IMR-90 (cell line): ENCODE measurements at regions not wholly inside any gene's neighbourhood (a gene's known extent, or its start where the extent isn't known, plus 50 kb on each side); places are given as distances from the start of the nearest gene placed in this dataset.
A peak's percentile ranks its signal among the peaks of the same experiment; 100 is the strongest.

Source experiments
- ATAC-seq: fragments of 200-7000 bp; cut with Tn5 transposase; 2 replicates; pipeline ENCODE4 v1.9.1; 2020; ENCODE audit warnings: low read depth, mild to moderate bottlenecking, moderate library complexity
- BruUV-seq: library from RNA; stranded (reverse); fragments of 400-500 nt; replicated peaks from 2 replicates; lab custom pipeline; 2021; lab: Mats Ljungman, UMichigan
- CTCF ChIA-PET: fragments of 300-600 bp; formaldehyde crosslinking; extraction: SDS; loops from one replicate; lab custom pipeline; 2021; ENCODE audit warnings: antibody characterized with exemption; lab: Yijun Ruan, JAX
- POLR2A ChIA-PET: fragments of 300-600 bp; sonication (Branson Sonifier 250); formaldehyde crosslinking; loops from one replicate; lab custom pipeline; 2022; ENCODE audit warnings: antibody characterized with exemption; ENCODE audit not compliant: unreplicated experiment; lab: Charles Lee
- DNase-seq: peaks from one replicate; pipeline ENCODE4 v3.0.0; 2013
- H2AFZ ChIP-seq: replicated peaks from 2 replicates; pipeline ENCODE3; 2013; ENCODE audit warnings: low read length, mild to moderate bottlenecking; ENCODE audit not compliant: poor library complexity
- H2AK5ac ChIP-seq: 2 replicates; pipeline ENCODE4 v1.6.1; 2013; ENCODE audit warnings: low read depth, low read length, inconsistent platforms
- H2AK9ac ChIP-seq: replicated peaks from 2 replicates; pipeline ENCODE3; 2013; ENCODE audit warnings: mild to moderate bottlenecking, low read depth, low read length, moderate library complexity; ENCODE audit not compliant: poor library complexity
- H2BK120ac ChIP-seq: 2 replicates; pipeline ENCODE4 v1.6.1; 2013; ENCODE audit warnings: low read depth, low read length, inconsistent platforms
- H2BK15ac ChIP-seq: 3 replicates; pipeline ENCODE4 v1.6.1; 2013; ENCODE audit warnings: low read depth, low read length, inconsistent platforms
- H2BK20ac ChIP-seq: 2 replicates; pipeline ENCODE4 v1.6.1; 2013; ENCODE audit warnings: low read depth, mild to moderate bottlenecking, inconsistent platforms, low read length, moderate library complexity
- H2BK5ac ChIP-seq: 2 replicates; pipeline ENCODE4 v1.6.1; 2013; ENCODE audit warnings: mild to moderate bottlenecking, low read depth, low read length, inconsistent platforms; ENCODE audit not compliant: poor library complexity, severe bottlenecking
- H3K14ac ChIP-seq: replicated peaks from 2 replicates; pipeline ENCODE4 v1.6.1; 2013; ENCODE audit warnings: low read depth, low read length, inconsistent platforms
- H3K18ac ChIP-seq: 2 replicates; pipeline ENCODE4 v1.6.1; 2013; ENCODE audit warnings: low read depth, low read length, control low read depth
- H3K23ac ChIP-seq: 2 replicates; pipeline ENCODE4 v1.6.1; 2013; ENCODE audit warnings: low read depth, low read length, inconsistent platforms
- H3K27ac ChIP-seq: 2 replicates; pipeline ENCODE4 v1.5.1; 2013; ENCODE audit warnings: mild to moderate bottlenecking, control low read depth, low read length; ENCODE audit not compliant: insufficient read depth
- H3K27me3 ChIP-seq: 2 replicates; pipeline ENCODE4 v1.6.1; 2013; ENCODE audit warnings: low read length; ENCODE audit not compliant: control insufficient read depth, insufficient read depth
- H3K36me3 ChIP-seq: 2 replicates; pipeline ENCODE4 v1.6.1; 2013; ENCODE audit warnings: low read length, mixed read lengths; ENCODE audit not compliant: control insufficient read depth, insufficient read depth
- H3K4ac ChIP-seq: 2 replicates; pipeline ENCODE4 v1.6.1; 2013; ENCODE audit warnings: low read depth, low read length, inconsistent platforms
- H3K4me1 ChIP-seq: 2 replicates; pipeline ENCODE4 v1.6.1; 2013; ENCODE audit warnings: low read length, mixed read lengths; ENCODE audit not compliant: control insufficient read depth, insufficient read depth
- H3K4me2 ChIP-seq: 2 replicates; pipeline ENCODE4 v1.6.1; 2013; ENCODE audit warnings: low read depth, mild to moderate bottlenecking, control low read depth, low read length, moderate library complexity
- H3K4me3 ChIP-seq: 2 replicates; pipeline ENCODE4 v1.5.1; 2013; ENCODE audit warnings: low read depth, mild to moderate bottlenecking, control low read depth, low read length, moderate library complexity; ENCODE audit not compliant: insufficient read depth
- H3K56ac ChIP-seq: 2 replicates; pipeline ENCODE4 v1.6.1; 2013; ENCODE audit warnings: low read length, inconsistent platforms; ENCODE audit not compliant: insufficient read depth; ENCODE audit errors: extremely low read depth
- H3K79me1 ChIP-seq, 2 experiments: 2 replicates each; pipeline ENCODE4 v1.6.1; 2013; ENCODE audit warnings: low read length in 2 of 2, inconsistent platforms in 1 of 2, low read depth in 1 of 2
- H3K9ac ChIP-seq: 2 replicates; pipeline ENCODE4 v1.6.1; 2013; ENCODE audit warnings: low read depth, low read length, control low read depth
- H3K9me1 ChIP-seq: 2 replicates; pipeline ENCODE4 v1.6.1; 2013; ENCODE audit warnings: low read length, inconsistent platforms; ENCODE audit not compliant: insufficient read depth
- H3K9me3 ChIP-seq: 2 replicates; pipeline ENCODE4 v1.6.1; 2013; ENCODE audit warnings: low read length; ENCODE audit not compliant: control insufficient read depth, insufficient read depth
- H4K20me1 ChIP-seq: 2 replicates; pipeline ENCODE4 v1.6.1; 2013; ENCODE audit warnings: low read length, inconsistent platforms; ENCODE audit not compliant: insufficient read depth
- H4K5ac ChIP-seq: 2 replicates; pipeline ENCODE4 v1.6.1; 2013; ENCODE audit warnings: mild to moderate bottlenecking, low read depth, low read length, control low read depth
- H4K8ac ChIP-seq, 2 experiments: 2 replicates each; pipeline ENCODE4 v1.6.1; 2013; ENCODE audit warnings: low read depth in 2 of 2, low read length in 2 of 2, control low read depth in 1 of 2, inconsistent platforms in 1 of 2
- H4K91ac ChIP-seq: 2 replicates; pipeline ENCODE4 v1.6.1; 2013; ENCODE audit warnings: low read depth, low read length, inconsistent platforms; ENCODE audit not compliant: insufficient read depth
- BHLHE40 ChIP-seq: fragments of 150-350 bp; IDR thresholded peaks from 2 replicates; pipeline ENCODE4 v1.6.1; 2016; ENCODE audit warnings: mild to moderate bottlenecking, low read depth, low read length
- CEBPB ChIP-seq: IDR thresholded peaks from 2 replicates; pipeline ENCODE4 v1.6.1; 2012; ENCODE audit warnings: low read depth, low read length, improper control_type of control experiment
- CHD1 ChIP-seq: IDR thresholded peaks from 2 replicates; pipeline ENCODE4 v1.6.1; 2012; ENCODE audit warnings: low read depth, low read length, improper control_type of control experiment
- CTCF ChIP-seq: conservative IDR thresholded peaks from 2 replicates; pipeline ENCODE4 v1.5.1; 2012; ENCODE audit warnings: mild to moderate bottlenecking, low read depth, low read length, improper control_type of control experiment
- ELK1 ChIP-seq: fragments of 150-350 bp; IDR thresholded peaks from 2 replicates; pipeline ENCODE4 v1.6.1; 2016; ENCODE audit warnings: low read depth, mild to moderate bottlenecking, low read length, moderate library complexity, borderline replicate concordance
- FOS ChIP-seq: fragments of 150-350 bp; IDR thresholded peaks from 2 replicates; pipeline ENCODE4 v1.6.1; 2016; ENCODE audit warnings: low read depth, low read length
- MAFK ChIP-seq: IDR thresholded peaks from 2 replicates; pipeline ENCODE4 v1.6.1; 2012; ENCODE audit warnings: low read depth, low read length, improper control_type of control experiment
- MAZ ChIP-seq: IDR thresholded peaks from 2 replicates; pipeline ENCODE4 v1.6.1; 2012; ENCODE audit warnings: low read depth, mild to moderate bottlenecking, low read length, improper control_type of control experiment, moderate library complexity, borderline replicate concordance
- MXI1 ChIP-seq: IDR thresholded peaks from 2 replicates; pipeline ENCODE4 v1.6.1; 2012; ENCODE audit warnings: low read depth, mild to moderate bottlenecking, low read length, moderate library complexity, borderline replicate concordance
- NFE2L2 ChIP-seq: fragments of 150-350 bp; IDR thresholded peaks from 2 replicates; pipeline ENCODE4 v1.6.1; 2016; ENCODE audit warnings: low read depth, mild to moderate bottlenecking, low read length
- POLR2A ChIP-seq: IDR thresholded peaks from 2 replicates; pipeline ENCODE4 v1.6.1; 2012; ENCODE audit warnings: mild to moderate bottlenecking, low read depth, low read length
- RAD21 ChIP-seq: IDR thresholded peaks from 2 replicates; pipeline ENCODE4 v1.6.1; 2012; ENCODE audit warnings: low read length, improper control_type of control experiment
- RCOR1 ChIP-seq: IDR thresholded peaks from 2 replicates; pipeline ENCODE4 v1.6.1; 2012; ENCODE audit warnings: mild to moderate bottlenecking, low read length, improper control_type of control experiment; ENCODE audit not compliant: insufficient replicate concordance
- RFX5 ChIP-seq: IDR thresholded peaks from 2 replicates; pipeline ENCODE4 v1.8.0; 2012; ENCODE audit warnings: low read depth, mild to moderate bottlenecking, low read length, moderate library complexity
- SMC3 ChIP-seq: fragments of 150-350 bp; IDR thresholded peaks from 2 replicates; pipeline ENCODE4 v1.6.1; 2016; ENCODE audit warnings: low read depth, mild to moderate bottlenecking, antibody characterized with exemption, low read length, moderate library complexity
- USF2 ChIP-seq: fragments of 150-350 bp; IDR thresholded peaks from 2 replicates; pipeline ENCODE4 v1.6.1; 2017; ENCODE audit warnings: mild to moderate bottlenecking, antibody characterized with exemption, low read length, low read depth
- WGBS, 2 experiments: methylation state at CpG; one replicate each; pipeline versions ENCODE4 v1.1.5 to v1.1.7; 2013; ENCODE audit warnings: missing lambda C conversion rate in 2 of 2; ENCODE audit not compliant: insufficient read length in 1 of 2; ENCODE audit errors: extremely low coverage in 2 of 2; 5-methylcytosine and 5-hydroxymethylcytosine counted together
- dilution Hi-C: fragments of 300-500 bp; cut with HindIII; formaldehyde crosslinking; loops from one replicate; pipeline ENCODE4 v1.14.3; 2018; ENCODE audit warnings: low sequenced_read_pairs; ENCODE audit not compliant: unreplicated experiment
- in situ Hi-C: fragments of 300-500 bp; cut with MboI; formaldehyde crosslinking; loops from 3 replicates; pipeline ENCODE4 v1.14.3; 2019; ENCODE audit warnings: low sequenced_read_pairs, inconsistent platforms, mixed read lengths
- intact Hi-C: fragments of 100-400 bp; cut with micrococcal nuclease; formaldehyde crosslinking; loops from 2 replicates; pipeline ENCODE4 v1.10.0; 2022

- BruUV-seq: no TSS peak
- Histone ChIP-seq H3K23ac (no peak overlapping the region), H3K4me3 (no peak overlapping the region), H3K4me2 (no peak overlapping the region), H3K56ac (no peak overlapping the region), H2AK5ac (no peak overlapping the region), H2AK9ac (no peak overlapping the region), H2BK15ac (no peak overlapping the region), H3K27ac (no peak overlapping the region), H4K5ac (no peak overlapping the region), H3K9ac (no peak overlapping the region), H3K4ac (no peak overlapping the region), H2AFZ (no peak overlapping the region), H3K27me3 (peaks cover 33% of the 10 kb centered on the region), H2BK5ac (no peak overlapping the region), H4K91ac (no peak overlapping the region), H3K9me3 (no peaks in the 10 kb centered on the region; the same call in 1 of the 2 replicates), H2BK120ac (no peak overlapping the region), H3K79me1 (no peaks in the 10 kb centered on the region), H2BK20ac (no peak overlapping the region), H3K18ac (no peak overlapping the region), H3K14ac (no peak overlapping the region), H4K20me1 (no peaks in the 10 kb centered on the region), H3K4me1 (no peaks in the 10 kb centered on the region), H4K8ac (no peak overlapping the region), H3K9me1 (peaks cover 2% of the 10 kb centered on the region; the same call in 1 of the 2 replicates), H3K36me3 (no peaks in the 10 kb centered on the region)
- intact Hi-C loops (no loop called here), in situ Hi-C loops (no loop called here), dilution Hi-C loops (no loop called here)
- ChIA-PET POLR2A (no interaction called here), CTCF (interaction anchor here (1.5 kb wide), 1 partner anchor 9 kb away, joined by 3 read pairs; no protein-coding TSS in a partner anchor)
- WGBS, 2 experiments: 51% methylated on average over 6 of the region's 17 CpGs; no CpG with 5 or more reads in 1 of the 2 experiments
- no peak for DNase-seq
- TF ChIP-seq ELK1 (no peak), CTCF (no peak), SMC3 (no peak), MXI1 (no peak), NFE2L2 (no peak), USF2 (no peak), RFX5 (no peak), BHLHE40 (no peak), POLR2A (no peak), RCOR1 (no peak), FOS (no peak), MAFK (no peak), RAD21 (no peak), CHD1 (no peak), CEBPB (no peak), MAZ (no peak)
- peak; percentile 40 for ATAC-seq
Observed at GRCh38 chr2:241941691-241942301, 72.3 kb downstream of the RTP5 start.
